Neural cell (in vitro differentiated cells): ENCODE measurements at regions not wholly inside any gene's neighbourhood (a gene's known extent, or its start where the extent isn't known, plus 50 kb on each side); places are given as distances from the start of the nearest gene placed in this dataset.

Experiments used
- H2AFZ ChIP-seq: fragments of 200-600, 300-800 bp; sonication (generic), shearing (Covaris generic); 2 replicates; pipeline ENCODE4 v1.6.0; 2014; ENCODE audit warnings: low read depth, mild to moderate bottlenecking, antibody characterized with exemption, low read length, moderate library complexity
- H3F3A ChIP-seq: fragments of 200-600 bp; shearing (Covaris generic); 2 replicates; pipeline ENCODE4 v1.6.1; 2016; ENCODE audit warnings: mild to moderate bottlenecking, moderate library complexity, mixed read lengths, antibody characterized with exemption, low read length; ENCODE audit not compliant: insufficient read depth, poor library complexity, severe bottlenecking
- H3K27ac ChIP-seq: fragments of 200-600, 300-800 bp; sonication (generic), shearing (Covaris generic); 2 replicates; pipeline ENCODE4 v1.5.1; 2014; ENCODE audit warnings: mild to moderate bottlenecking, low read length, moderate library complexity
- H3K27me3 ChIP-seq: fragments of 300-800, 200-600 bp; sonication (generic), shearing (Covaris generic); 2 replicates; pipeline ENCODE4 v1.6.0; 2014; ENCODE audit warnings: mild to moderate bottlenecking, low read depth, low read length, moderate library complexity; ENCODE audit not compliant: insufficient read depth
- H3K36me3 ChIP-seq: fragments of 300-800, 200-600 bp; sonication (generic), shearing (Covaris generic); 2 replicates; pipeline ENCODE4 v1.5.1; 2014; ENCODE audit warnings: mild to moderate bottlenecking, antibody characterized with exemption, low read length, moderate library complexity; ENCODE audit not compliant: insufficient read depth
- H3K4me2 ChIP-seq: fragments of 300-800, 200-600 bp; sonication (generic), shearing (Covaris generic); 2 replicates; pipeline ENCODE4 v1.6.0; 2014; ENCODE audit warnings: mild to moderate bottlenecking, low read length
- H3K4me3 ChIP-seq: fragments of 300-800, 200-600 bp; sonication (generic), shearing (Covaris generic); 2 replicates; pipeline ENCODE4 v1.5.1; 2014; ENCODE audit warnings: mild to moderate bottlenecking, low read length, moderate library complexity
- H3K79me2 ChIP-seq: fragments of 200-600 bp; shearing (Covaris generic); replicated peaks from 2 replicates; pipeline ENCODE4 v1.6.0; 2014; ENCODE audit warnings: mild to moderate bottlenecking, low read length, moderate library complexity; ENCODE audit not compliant: insufficient read depth
- H3K9ac ChIP-seq: fragments of 300-800, 200-600 bp; sonication (generic), shearing (Covaris generic); 2 replicates; pipeline ENCODE4 v1.6.1; 2016; ENCODE audit warnings: mild to moderate bottlenecking, low read length, mixed read lengths
- H3K9me2 ChIP-seq: fragments of 200-600 bp; shearing (Covaris generic); 2 replicates; pipeline ENCODE4 v1.6.1; 2016; ENCODE audit warnings: mild to moderate bottlenecking, low read length, mixed read lengths; ENCODE audit not compliant: insufficient read depth
- H3K9me3 ChIP-seq: fragments of 200-600, 300-800 bp; sonication (generic), shearing (Covaris generic); 2 replicates; pipeline ENCODE4 v1.6.1; 2016; ENCODE audit warnings: mild to moderate bottlenecking, mixed run types, low read length, moderate library complexity, mixed read lengths
- H4K20me1 ChIP-seq: fragments of 200-600 bp; shearing (Covaris generic); 2 replicates; pipeline ENCODE4 v1.6.1; 2016; ENCODE audit warnings: mild to moderate bottlenecking, mixed run types; ENCODE audit not compliant: insufficient read depth
- EP300 ChIP-seq: fragments of 450-650 bp; conservative IDR thresholded peaks from 2 replicates; pipeline ENCODE4 v1.6.1; 2014; ENCODE audit warnings: antibody characterized with exemption, mild to moderate bottlenecking, moderate library complexity; ENCODE audit not compliant: poor library complexity, severe bottlenecking
- EZH2 ChIP-seq: fragments of 200-600, 300-800 bp; shearing (Covaris generic), sonication (generic); IDR thresholded peaks from 2 replicates; pipeline ENCODE4 v1.6.1; 2014; ENCODE audit warnings: antibody characterized with exemption, low read length, borderline replicate concordance, mild to moderate bottlenecking; ENCODE audit not compliant: insufficient read depth, poor library complexity, severe bottlenecking
- MXI1 ChIP-seq: fragments of 450-650 bp; conservative IDR thresholded peaks from 2 replicates; pipeline ENCODE4 v1.6.1; 2014; ENCODE audit warnings: antibody characterized with exemption, mild to moderate bottlenecking; ENCODE audit not compliant: poor library complexity, severe bottlenecking
- POLR2AphosphoS5 ChIP-seq: IDR thresholded peaks from 2 replicates; pipeline ENCODE4 v1.6.1; 2012
- RAD21 ChIP-seq: fragments of 450-650 bp; conservative IDR thresholded peaks from 2 replicates; pipeline ENCODE4 v1.6.1; 2014; ENCODE audit warnings: antibody characterized with exemption, mild to moderate bottlenecking, moderate library complexity
- REST ChIP-seq: IDR thresholded peaks from 2 replicates; pipeline ENCODE4 v1.6.1; 2012; ENCODE audit warnings: borderline replicate concordance
- SMC3 ChIP-seq: fragments of 450-650 bp; conservative IDR thresholded peaks from 2 replicates; pipeline ENCODE4 v1.6.1; 2014; ENCODE audit warnings: antibody characterized with exemption, mild to moderate bottlenecking, moderate library complexity; ENCODE audit not compliant: poor library complexity
- TAF1 ChIP-seq: IDR thresholded peaks from 2 replicates; pipeline ENCODE4 v1.6.1; 2012; ENCODE audit warnings: low read depth
- TF ChIP-seq, protein P1 (sequence below): fragments of 450-650 bp; IDR thresholded peaks from 2 replicates; pipeline ENCODE4 v1.5.1; 2014; ENCODE audit warnings: antibody characterized with exemption, mild to moderate bottlenecking, moderate library complexity; ENCODE audit not compliant: poor library complexity, severe bottlenecking

DNA sequence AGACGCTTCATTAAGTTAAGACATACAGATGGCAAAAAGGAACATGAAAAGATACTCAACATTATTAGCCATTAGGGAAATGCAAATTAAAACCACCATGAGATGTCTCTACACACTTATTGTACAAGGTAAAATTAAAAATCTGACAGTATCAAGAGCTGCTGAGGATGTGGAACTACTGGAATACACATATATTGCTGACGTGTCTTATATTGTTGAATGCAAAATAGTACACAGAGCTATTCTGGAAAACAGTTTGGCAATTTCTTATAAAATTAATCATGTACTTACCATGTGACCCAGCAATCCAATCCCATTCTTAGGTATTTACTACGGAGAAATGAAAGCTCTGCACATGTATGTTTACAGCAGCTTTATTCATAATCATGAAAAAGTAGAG lies 742.5 kb downstream of the TBC1D22A start:
- H3K27me3 ChIP-seq: no peaks in the 10 kb centered on the region

GRCh38 chr22:47498969-47499495 lies 736.6 kb downstream of the TBC1D22A start:
- Histone ChIP-seq H3F3A (no peaks in the 10 kb centered on the region), H3K9ac (no peak overlapping the region), H3K27ac (no peak overlapping the region), H3K36me3 (no peaks in the 10 kb centered on the region), H4K20me1 (no peaks in the 10 kb centered on the region), H3K9me2 (no peaks in the 10 kb centered on the region), H3K79me2 (no peaks in the 10 kb centered on the region), H3K27me3 (no peaks in the 10 kb centered on the region), H3K4me2 (no peak overlapping the region), H2AFZ (no peak overlapping the region), H3K4me3 (no peak overlapping the region), H3K9me3 (no peaks in the 10 kb centered on the region)
- TF ChIP-seq EP300: no peak
- no peak for TF ChIP-seq RAD21
- no peak for TF ChIP-seq MXI1

More for the DNA sequence above, 742.5 kb downstream of the TBC1D22A start:
- H3K9me2 ChIP-seq: no peaks in the 10 kb centered on the region
- no peak overlapping the region for H3K4me2 ChIP-seq
- no peaks in the 10 kb centered on the region for H3K9me3 ChIP-seq
- no peak overlapping the region for H3K27ac ChIP-seq
- no peaks in the 10 kb centered on the region for H3K36me3 ChIP-seq
- H2AFZ ChIP-seq: no peak overlapping the region
- no peaks in the 10 kb centered on the region for H3K79me2 ChIP-seq
- no peaks in the 10 kb centered on the region for H4K20me1 ChIP-seq
- no peaks in the 10 kb centered on the region for H3F3A ChIP-seq
- no peak overlapping the region for H3K9ac ChIP-seq
- H3K4me3 ChIP-seq: no peak overlapping the region
- TF ChIP-seq MXI1 (no peak), EZH2 (no peak)
- TF ChIP-seq, protein P1, sequence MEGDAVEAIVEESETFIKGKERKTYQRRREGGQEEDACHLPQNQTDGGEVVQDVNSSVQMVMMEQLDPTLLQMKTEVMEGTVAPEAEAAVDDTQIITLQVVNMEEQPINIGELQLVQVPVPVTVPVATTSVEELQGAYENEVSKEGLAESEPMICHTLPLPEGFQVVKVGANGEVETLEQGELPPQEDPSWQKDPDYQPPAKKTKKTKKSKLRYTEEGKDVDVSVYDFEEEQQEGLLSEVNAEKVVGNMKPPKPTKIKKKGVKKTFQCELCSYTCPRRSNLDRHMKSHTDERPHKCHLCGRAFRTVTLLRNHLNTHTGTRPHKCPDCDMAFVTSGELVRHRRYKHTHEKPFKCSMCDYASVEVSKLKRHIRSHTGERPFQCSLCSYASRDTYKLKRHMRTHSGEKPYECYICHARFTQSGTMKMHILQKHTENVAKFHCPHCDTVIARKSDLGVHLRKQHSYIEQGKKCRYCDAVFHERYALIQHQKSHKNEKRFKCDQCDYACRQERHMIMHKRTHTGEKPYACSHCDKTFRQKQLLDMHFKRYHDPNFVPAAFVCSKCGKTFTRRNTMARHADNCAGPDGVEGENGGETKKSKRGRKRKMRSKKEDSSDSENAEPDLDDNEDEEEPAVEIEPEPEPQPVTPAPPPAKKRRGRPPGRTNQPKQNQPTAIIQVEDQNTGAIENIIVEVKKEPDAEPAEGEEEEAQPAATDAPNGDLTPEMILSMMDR: no peak

DNA sequence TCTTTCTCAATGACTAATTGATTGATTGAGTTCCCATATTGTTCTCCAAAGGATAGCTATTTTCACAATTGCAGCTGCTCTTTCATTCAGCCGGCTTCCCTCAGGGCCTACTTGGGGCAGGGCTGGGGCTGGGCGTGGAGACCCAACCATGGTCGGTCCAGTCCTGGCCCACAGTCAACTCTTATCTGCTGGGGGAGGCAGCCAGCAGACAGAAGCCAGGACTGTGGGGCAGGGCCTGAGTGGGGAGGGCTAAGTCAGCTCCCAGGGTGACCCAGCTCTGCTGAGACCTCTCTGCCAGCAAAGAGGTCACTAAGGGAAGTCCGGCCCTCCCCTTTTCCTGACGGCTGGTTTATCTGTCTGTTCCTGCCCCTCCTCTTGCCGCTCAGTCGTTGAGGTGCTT lies 735.2 kb downstream of the TBC1D22A start:
- TF ChIP-seq SMC3: no peak
- TF ChIP-seq EZH2: no peak
- no peak for TF ChIP-seq REST
- TF ChIP-seq POLR2AphosphoS5: no peak
- TF ChIP-seq MXI1: no peak
- TF ChIP-seq, protein P1: no peak
- no peak for TF ChIP-seq RAD21
- TF ChIP-seq TAF1: no peak
- no peak for TF ChIP-seq EP300

More for the DNA sequence above, 735.2 kb downstream of the TBC1D22A start:
- Histone ChIP-seq H3K27me3 (no peaks in the 10 kb centered on the region), H3F3A (no peaks in the 10 kb centered on the region), H2AFZ (no peak overlapping the region), H4K20me1 (no peaks in the 10 kb centered on the region), H3K79me2 (no peaks in the 10 kb centered on the region), H3K4me3 (no peak overlapping the region), H3K9ac (no peak overlapping the region), H3K27ac (no peak overlapping the region), H3K36me3 (no peaks in the 10 kb centered on the region), H3K4me2 (no peak overlapping the region), H3K9me2 (no peaks in the 10 kb centered on the region), H3K9me3 (no peaks in the 10 kb centered on the region)
